ENCODE measurements at regions not wholly inside any gene's neighbourhood (a gene's known extent, or its start where the extent isn't known, plus 50 kb on each side); places are given as distances from the start of the nearest gene placed in this dataset.

DNA sequence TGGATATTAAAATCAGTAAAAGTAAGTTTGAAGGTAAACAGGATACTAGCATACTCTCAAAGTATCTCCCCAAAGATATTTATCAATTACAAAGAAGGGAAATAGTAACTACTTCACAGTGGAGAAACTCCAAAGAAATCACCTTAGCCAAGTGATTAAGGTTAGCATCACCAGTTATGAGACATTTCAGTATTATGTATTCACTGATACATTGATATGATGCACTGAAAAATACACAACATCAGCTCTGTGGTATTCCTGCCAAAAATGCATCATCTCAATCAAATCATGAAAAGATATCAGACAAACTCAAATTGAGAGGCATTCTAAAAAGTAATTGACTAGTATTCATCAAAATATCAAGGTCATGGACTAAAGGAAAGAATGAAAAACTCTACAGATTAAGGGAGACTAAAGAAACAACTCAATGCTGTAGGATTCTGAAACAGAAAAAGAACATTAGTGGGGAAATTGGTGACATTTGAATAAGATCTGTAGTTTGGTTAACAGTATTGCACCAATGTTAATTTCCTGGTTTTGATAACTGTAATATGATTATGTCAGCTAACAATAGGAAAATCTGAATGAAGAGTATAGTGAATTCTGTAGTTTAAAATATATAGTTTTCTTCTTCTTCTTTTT, 215.4 kb downstream of the UACA start:
- DNase-seq, result no peak

DNA sequence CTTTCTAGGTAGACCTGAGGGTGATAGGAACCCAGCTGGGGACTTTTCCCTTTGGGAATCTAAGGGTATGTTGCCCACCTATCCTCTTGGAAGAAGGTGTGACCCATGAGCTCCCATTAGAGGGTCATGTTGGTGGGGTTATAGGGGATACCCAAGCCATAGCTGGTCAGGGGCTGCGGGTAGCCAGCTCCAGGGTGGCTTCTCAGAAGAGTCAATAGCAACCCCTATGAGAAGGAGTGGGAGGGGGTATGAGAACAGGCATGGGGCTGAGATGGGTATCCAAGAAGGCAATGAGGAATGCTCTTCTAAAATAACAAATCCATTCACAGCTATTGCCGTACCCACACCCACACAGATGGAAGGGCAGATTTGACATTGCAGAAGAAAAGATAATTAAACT, 217.8 kb downstream of the UACA start:
- DNase-seq, result no peak

DNA sequence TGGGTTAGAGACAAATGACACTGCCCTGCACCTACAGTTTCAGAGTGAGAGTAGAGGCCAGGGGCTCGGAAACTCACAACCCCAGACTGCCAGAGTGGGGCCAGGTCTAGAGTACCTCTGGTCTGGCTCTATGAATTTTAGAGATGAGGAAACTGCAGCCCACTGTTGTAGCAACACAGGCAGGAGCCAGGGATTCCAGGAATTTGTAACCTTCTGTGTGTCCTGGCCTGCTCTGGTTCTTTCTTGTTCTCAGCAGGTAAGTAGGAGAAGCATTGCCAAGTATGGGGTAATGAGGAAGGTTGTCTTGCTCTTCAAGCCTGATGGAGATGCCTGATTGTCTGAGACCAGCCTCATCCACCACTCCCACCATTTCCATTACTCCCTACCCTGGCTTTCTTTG, 221.8 kb downstream of the UACA start:
- DNase-seq, result no peak

DNA sequence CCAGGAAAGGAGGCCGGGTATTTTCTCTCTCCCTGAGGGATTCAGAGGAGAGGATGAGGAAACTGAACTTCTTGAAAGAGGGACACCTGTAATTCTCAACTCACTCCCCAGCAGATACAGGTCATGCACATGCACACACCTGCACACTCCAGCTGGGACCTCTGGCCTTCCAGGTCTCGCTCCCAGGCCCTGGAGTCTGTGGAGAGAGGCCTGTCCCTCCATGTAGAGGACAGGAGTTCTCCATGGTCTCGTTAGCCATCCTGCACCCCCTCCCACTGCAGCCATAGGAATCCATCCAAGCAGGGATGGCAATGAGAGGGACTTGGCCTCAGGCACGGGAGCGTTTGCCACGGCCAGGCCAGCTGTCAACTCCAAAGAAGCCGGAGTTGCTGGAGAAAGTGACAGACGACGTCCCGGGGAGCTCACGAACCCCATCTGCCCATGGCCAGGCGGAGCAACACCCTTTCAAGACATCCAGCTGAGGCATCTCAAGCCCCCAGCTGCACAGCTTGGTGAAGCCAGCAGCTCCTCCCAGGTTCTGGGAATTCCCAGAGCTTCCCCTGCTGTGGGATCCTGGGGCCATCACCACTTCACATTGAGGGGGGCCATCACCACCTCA, 223.3 kb downstream of the UACA start:
- DNase-seq, result no peak

- no peak for DNase-seq
Observed at GRCh38 chr15:70539409-70539808, 223.9 kb downstream of the UACA start.

DNA sequence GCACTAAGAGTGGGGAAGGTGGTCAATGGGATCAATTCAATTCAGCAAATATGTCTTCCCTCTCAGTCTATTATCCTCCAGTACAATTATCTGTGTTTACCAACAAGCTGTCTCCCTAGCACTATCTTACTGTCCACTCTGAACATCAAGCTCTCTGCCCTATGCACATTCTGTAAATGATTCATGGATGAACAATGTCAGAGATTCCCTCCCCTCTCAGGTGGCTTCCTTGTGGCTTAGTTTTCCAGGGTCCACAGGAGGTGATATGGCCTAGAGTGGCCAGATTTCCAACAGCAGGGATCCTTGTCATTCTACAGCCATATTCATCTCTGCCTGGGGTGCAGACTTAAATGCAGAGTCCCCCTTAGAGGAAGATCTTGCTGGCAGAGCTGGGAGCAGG, 225.1 kb downstream of the UACA start:
- no peak for DNase-seq

- DNase-seq, result no peak
Observed at GRCh38 chr15:70535955-70536338, 227.4 kb downstream of the UACA start.

DNA sequence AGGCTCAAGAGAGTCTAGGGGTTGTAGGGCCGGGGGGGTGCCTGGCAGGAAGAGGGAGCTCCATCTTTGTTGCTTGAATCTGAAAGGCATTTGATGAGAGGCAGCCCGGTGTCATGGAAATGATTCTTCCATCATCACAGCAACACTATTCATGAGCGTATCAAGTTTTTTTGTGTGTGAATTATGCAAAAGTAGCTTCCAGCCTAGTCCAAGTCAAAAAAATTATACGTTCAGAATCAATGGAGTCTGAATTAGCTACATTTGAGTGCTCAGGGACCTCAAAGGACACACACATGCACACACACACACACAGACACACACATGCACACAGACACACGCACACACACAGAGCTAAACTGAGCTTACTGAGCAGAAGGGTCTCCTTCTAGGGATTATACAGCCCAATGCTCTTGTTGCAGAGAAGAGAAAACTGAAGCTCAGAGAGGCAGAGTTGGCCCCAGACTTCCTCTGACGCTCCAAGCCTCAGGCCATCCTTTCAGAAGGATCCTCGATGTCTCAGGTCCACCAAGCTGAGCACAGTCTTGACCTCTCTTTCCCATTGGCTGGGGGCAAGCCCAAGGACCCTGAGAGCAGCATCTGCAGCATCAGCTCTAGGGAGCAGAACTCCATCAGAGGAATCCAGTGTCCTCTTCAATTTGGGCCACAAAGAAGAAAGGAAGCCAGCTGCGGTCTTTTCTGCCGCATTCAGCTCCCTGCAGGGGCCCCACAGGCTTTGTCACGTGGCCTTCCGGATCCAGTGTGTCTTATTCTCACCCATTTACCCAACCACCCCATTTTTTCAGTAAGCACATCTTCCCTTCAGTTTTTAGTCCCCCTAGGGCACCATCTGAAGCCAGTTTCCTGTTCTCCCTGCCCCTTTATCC, 228.0 kb downstream of the UACA start:
- DNase-seq, result no peak

DNA sequence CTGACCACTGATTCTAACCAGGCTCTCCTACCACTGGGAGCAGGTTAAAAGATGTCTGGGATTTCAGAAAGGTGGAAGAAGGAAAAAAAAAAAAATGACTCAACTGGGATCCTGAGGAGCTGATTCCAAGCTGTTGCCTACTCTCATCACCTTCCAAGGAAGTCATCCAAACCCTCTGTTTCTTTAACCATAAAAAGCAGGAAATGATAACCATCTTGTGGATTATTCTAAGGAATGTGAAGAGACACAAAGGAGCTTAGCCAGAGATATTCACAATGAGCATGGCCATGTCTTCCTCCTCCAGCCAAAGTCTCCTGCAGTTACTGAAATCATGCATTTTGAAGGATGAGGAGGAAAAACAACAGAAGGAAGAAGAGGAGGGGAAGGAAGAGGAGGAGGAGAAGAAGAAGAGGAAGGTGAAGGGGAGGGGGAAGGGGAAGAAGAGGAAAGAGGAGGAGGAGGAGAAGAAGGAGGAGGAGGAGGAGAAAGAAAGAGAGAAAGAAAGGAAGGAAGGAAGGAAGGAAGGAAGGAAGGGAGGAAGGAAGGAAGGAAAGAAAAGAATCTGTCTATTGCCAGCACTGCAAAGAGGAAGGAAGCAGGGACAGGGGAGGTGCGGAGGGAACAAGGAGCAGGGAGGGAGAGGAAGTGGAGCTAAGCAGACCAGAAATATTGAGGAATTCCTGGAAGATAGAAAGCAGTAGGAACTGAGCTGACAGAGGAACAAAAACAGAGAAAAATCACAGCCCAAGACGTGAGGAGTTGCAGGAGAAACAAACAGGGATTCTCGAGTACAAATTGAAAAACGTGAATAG, 229.2 kb downstream of the UACA start:
- DNase-seq, result no peak

- DNase-seq, result no peak
Observed at GRCh38 chr15:70532531-70533186, 230.7 kb downstream of the UACA start.

GRCh38 chr15:70531576-70531975, 231.8 kb downstream of the UACA start:
- DNase-seq, result no peak

- DNase-seq, result no peak
Observed at GRCh38 chr15:70530906-70531305, 232.5 kb downstream of the UACA start.

DNA sequence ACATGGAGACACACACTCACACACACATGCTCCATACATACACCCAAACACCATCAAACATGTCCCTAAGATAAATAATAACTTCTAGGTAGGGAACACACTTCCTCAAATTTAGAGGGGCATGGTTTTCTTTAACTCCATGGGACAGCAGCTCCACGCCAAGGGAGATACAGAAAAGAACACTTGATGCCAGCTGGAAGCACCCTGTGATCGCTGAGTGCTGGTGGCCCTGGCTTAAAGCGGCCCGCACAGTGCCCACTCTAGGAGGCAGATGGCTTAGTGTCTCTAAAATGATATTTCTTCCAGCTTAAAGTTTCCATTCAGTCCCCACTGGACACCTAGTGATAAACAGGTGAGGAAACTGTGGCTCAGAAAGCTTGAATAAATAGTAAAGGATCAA, 232.9 kb downstream of the UACA start:
- DNase-seq, result no peak

DNA sequence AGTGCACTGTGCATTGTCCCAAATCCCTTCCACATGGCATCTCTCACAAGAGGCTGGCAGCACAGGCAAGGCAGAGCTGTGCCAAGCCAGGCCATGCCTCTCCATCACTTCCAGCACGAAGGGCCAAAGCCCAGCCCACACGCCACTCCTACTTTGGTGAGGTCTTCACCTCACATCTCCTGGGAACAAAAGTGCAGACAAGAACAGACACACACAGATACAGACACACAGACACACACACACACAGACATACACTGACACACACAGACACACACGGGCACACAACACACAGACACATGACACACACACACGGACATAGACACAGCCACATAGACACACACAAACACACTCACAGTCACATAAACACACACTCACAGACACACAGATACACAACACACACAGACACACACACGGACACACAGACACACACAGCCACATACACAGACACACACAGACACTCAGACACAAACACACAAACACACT, 233.3 kb downstream of the UACA start:
- no peak for DNase-seq

DNA sequence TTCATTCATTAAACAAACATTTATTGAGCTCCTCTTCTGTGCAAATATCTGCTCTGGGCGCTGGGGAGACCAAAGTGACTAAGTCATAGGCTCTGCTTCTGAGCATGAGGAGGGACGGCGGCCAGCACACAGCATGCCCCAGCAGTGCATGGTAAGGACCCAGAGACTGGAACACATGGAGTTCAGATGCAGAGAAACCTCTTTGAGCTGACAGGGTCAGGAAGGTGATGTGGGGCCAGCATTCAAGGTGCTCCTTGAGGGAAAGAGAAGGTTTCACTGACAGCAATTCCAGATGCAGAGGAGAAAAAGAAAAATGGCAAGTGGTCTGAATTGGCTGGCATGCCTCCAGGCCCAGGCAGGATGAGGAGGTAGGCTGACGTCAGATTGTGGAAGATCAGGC, 234.5 kb downstream of the UACA start:
- no peak for DNase-seq

DNA sequence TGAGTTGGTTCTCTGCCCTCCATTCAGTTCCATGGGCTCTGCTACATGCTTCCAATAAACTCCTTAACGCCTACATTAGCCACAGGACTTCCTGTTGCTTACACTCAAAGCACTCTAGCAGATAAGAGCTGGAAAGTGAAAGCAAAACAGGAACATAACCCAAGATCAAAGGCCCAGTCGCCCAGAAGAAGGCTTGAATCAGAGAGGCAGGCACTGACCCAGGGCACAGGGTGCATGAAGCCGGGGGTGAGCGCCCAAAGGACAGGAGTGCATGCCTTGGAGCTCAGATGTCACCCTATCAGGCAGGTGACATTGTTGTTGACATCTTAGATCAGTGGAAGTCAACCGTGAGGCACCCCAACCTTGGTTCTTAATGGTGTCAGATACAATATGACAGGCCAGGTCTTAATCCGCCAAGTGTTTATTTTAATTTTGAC, 235.1 kb downstream of the UACA start:
- no peak for DNase-seq

GRCh38 chr15:70526974-70527325, 236.4 kb downstream of the UACA start:
- DNase-seq, result no peak

GRCh38 chr15:70526221-70526973, 237.0 kb downstream of the UACA start:
- DNase-seq, result no peak

DNA sequence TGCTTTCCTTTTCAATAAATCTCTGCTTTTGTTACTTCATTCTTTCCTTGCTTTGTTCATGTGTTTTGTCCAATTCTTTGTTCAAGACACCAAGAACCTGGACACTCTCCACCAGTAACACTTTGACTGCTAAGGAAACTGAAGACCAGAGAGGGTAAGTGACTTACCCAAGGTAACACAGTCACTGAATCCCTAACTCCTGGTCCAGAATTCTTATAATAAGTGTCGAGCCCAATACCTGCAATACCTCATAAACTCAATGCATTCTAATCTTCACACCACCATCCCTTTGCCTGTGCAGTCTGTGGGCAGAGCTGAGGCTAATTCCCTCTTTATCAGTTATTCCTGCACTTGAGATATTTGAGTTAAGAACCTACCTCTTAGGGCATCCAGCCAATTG, 237.8 kb downstream of the UACA start:
- DNase-seq, result no peak

GRCh38 chr15:70524470-70524869, 238.9 kb downstream of the UACA start:
- DNase-seq, result no peak

DNA sequence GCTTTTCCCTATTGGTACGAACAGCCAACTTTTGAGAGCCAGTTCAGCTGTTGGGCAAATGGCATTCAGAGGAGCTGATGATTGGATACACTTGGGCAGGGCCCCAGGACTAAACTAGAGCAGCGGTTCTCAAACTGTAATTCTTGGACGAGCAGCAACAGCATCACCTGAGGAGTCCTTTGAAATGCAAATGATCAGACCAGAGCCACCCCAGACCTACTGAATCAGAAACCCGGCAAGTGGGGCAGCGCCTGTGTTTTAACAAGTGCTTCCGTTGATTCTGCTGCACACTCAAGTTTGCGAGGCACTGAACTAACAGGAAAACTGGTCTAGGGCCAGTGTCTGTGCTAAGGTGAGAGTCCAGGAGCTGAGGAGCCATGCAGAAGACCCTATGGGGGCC, 239.7 kb downstream of the UACA start:
- DNase-seq, result no peak

GRCh38 chr15:70523192-70523591, 240.2 kb downstream of the UACA start:
- DNase-seq, result no peak

Data from midbrain (tissue), 1 donor.